Activated B cell treated with CpG ODN at 0.5 μM for 24 hours (primary cell): ENCODE measurements at regions not wholly inside any gene's neighbourhood (a gene's known extent, or its start where the extent isn't known, plus 50 kb on each side); places are given as distances from the start of the nearest gene placed in this dataset.

ENCODE experiments used
- ATAC-seq: fragments of 200-7000 bp; cut with Tn5 transposase; one replicate; pipeline ENCODE4 v1.10.0; 2021; ENCODE audit warnings: low read depth, mild to moderate bottlenecking, moderate library complexity
- CTCF ChIA-PET: fragments of 350-600 bp; sonication (Branson Sonifier 250); formaldehyde crosslinking; loops from one replicate; lab custom pipeline; 2021; ENCODE audit warnings: antibody characterized with exemption; lab: Charles Lee
- POLR2A ChIA-PET: fragments of 350-600 bp; sonication (Branson Sonifier 250); formaldehyde crosslinking; loops from one replicate; lab custom pipeline; 2021; ENCODE audit warnings: antibody characterized with exemption; lab: Charles Lee
- DNase-seq: peaks from one replicate; pipeline ENCODE4 v3.0.0; 2022
- H3K27ac Mint-ChIP-seq: one replicate; pipeline ENCODE4 v1.8.0; 2020; ENCODE audit warnings: mixed read lengths
- H3K27me3 Mint-ChIP-seq: one replicate; pipeline ENCODE4 v1.8.0; 2021; ENCODE audit warnings: mixed read lengths
- H3K36me3 Mint-ChIP-seq: one replicate; pipeline ENCODE4 v1.8.0; 2021; ENCODE audit warnings: low read depth, mixed read lengths
- H3K4me1 Mint-ChIP-seq: one replicate; pipeline ENCODE4 v1.8.0; 2021; ENCODE audit warnings: mixed read lengths
- H3K4me3 Mint-ChIP-seq: one replicate; pipeline ENCODE4 v1.8.0; 2020; ENCODE audit warnings: mild to moderate bottlenecking, mixed read lengths
- H3K9me3 Mint-ChIP-seq: one replicate; pipeline ENCODE4 v1.8.0; 2020; ENCODE audit warnings: mixed read lengths
- intact Hi-C: fragments of 100-400 bp; cut with micrococcal nuclease; formaldehyde crosslinking; loops from one replicate; pipeline ENCODE4 v1.15.1; 2024
- TF ChIP-seq, protein P1 (sequence below): fragments of 200-600 bp; IDR thresholded peaks from one replicate; pipeline ENCODE4 v1.8.0; 2022; ENCODE audit warnings: antibody characterized with exemption, mild to moderate bottlenecking

GRCh38 chr2:239675826-239676715 lies 275.3 kb upstream of the HDAC4 start:
- intact Hi-C loops, result no loop called here
- Mint-ChIP-seq H3K27ac (no peak overlapping the region), H3K9me3 (no peaks in the 10 kb centered on the region), H3K4me1 (no peaks in the 10 kb centered on the region), H3K27me3 (no peaks in the 10 kb centered on the region), H3K4me3 (no peak overlapping the region), H3K36me3 (no peaks in the 10 kb centered on the region)
- DNase-seq (no peak), ATAC-seq (no peak)
- ChIA-PET CTCF (no interaction called here), POLR2A (no interaction called here)
- TF ChIP-seq, protein P1, sequence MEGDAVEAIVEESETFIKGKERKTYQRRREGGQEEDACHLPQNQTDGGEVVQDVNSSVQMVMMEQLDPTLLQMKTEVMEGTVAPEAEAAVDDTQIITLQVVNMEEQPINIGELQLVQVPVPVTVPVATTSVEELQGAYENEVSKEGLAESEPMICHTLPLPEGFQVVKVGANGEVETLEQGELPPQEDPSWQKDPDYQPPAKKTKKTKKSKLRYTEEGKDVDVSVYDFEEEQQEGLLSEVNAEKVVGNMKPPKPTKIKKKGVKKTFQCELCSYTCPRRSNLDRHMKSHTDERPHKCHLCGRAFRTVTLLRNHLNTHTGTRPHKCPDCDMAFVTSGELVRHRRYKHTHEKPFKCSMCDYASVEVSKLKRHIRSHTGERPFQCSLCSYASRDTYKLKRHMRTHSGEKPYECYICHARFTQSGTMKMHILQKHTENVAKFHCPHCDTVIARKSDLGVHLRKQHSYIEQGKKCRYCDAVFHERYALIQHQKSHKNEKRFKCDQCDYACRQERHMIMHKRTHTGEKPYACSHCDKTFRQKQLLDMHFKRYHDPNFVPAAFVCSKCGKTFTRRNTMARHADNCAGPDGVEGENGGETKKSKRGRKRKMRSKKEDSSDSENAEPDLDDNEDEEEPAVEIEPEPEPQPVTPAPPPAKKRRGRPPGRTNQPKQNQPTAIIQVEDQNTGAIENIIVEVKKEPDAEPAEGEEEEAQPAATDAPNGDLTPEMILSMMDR, result no peak

DNA sequence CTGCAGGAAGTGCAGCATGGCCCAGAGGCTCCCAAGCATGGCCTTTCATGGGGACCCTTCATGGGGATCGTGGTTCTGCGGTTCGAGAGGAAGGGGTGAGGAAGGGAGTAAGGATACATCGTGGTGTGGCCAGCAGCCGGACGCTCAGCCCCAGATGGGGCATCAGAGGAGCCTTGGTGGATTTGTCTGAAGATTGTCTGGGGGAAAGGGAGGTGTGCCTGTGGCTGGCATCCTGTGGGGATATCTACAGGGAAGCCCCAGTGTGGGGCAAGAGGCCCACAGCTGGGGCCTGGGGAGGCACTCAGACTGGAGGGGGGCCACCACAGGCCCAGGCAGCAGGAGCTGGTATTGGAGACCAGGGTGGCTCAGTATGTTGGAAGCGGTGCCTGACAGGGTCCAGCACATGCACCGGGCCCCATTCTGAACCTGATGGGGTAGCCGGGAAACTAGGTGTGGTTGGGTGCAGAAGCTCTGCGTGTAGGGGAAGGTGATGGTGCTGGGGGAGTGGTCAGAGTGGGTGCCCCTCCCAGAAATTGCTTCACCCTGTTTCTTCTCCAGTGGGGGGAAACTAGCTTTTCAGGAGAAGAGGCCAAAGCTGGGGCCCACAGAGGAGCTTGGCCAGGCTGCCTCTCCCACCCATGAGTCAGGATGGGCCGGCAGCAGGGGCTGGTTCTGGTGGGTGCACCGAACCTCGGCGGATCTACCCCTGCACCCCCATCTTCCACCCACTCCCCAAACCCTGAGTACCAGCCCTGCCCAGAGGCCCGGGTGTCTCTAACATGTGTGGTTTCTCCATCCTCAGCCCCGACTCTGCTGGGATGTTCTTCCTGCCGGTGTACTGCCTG lies 274.4 kb upstream of the HDAC4 start:
- H3K36me3 Mint-ChIP-seq, result no peaks in the 10 kb centered on the region
- no peaks in the 10 kb centered on the region for H3K4me1 Mint-ChIP-seq
- no peak overlapping the region for H3K27ac Mint-ChIP-seq
- H3K4me3 Mint-ChIP-seq, result no peak overlapping the region
- H3K27me3 Mint-ChIP-seq, result no peaks in the 10 kb centered on the region
- POLR2A ChIA-PET, result no interaction called here
- intact Hi-C loops, result no loop called here
- H3K9me3 Mint-ChIP-seq, result no peaks in the 10 kb centered on the region
- DNase-seq (no peak), ATAC-seq (no peak)
- CTCF ChIA-PET, result no interaction called here
- TF ChIP-seq, protein P1, result no peak

- Mint-ChIP-seq H3K4me1 (no peaks in the 10 kb centered on the region), H3K9me3 (no peaks in the 10 kb centered on the region), H3K27me3 (no peaks in the 10 kb centered on the region), H3K36me3 (no peaks in the 10 kb centered on the region), H3K27ac (no peak overlapping the region), H3K4me3 (no peak overlapping the region)
- ChIA-PET POLR2A (no interaction called here), CTCF (no interaction called here)
- DNase-seq, result no peak
- TF ChIP-seq, protein P1, result no peak
- intact Hi-C loops, result no loop called here
- ATAC-seq, result no peak
These were observed 273.5 kb upstream of the HDAC4 start for GRCh38 chr2:239674101-239674980.

- Mint-ChIP-seq H3K36me3 (no peaks in the 10 kb centered on the region), H3K4me1 (no peaks in the 10 kb centered on the region), H3K9me3 (no peaks in the 10 kb centered on the region), H3K27ac (no peak overlapping the region), H3K27me3 (no peaks in the 10 kb centered on the region), H3K4me3 (no peak overlapping the region)
- ChIA-PET POLR2A (no interaction called here), CTCF (no interaction called here)
- ATAC-seq (no peak), DNase-seq (no peak)
- TF ChIP-seq, protein P1, result no peak
- intact Hi-C loops, result no loop called here
These were observed 272.8 kb upstream of the HDAC4 start for GRCh38 chr2:239673641-239674040.
